H9 (cell line): ENCODE measurements at regions not wholly inside any gene's neighbourhood (a gene's known extent, or its start where the extent isn't known, plus 50 kb on each side); places are given as distances from the start of the nearest gene placed in this dataset.

Experiments
- DNase-seq: peaks from one replicate; pipeline ENCODE4 v3.0.0-alpha.2; 2017
- H2AFZ ChIP-seq: one replicate; pipeline ENCODE4 v1.6.1; 2013; ENCODE audit warnings: mild to moderate bottlenecking, low read length, control low read depth, moderate library complexity
- H2AK5ac ChIP-seq: 2 replicates; pipeline ENCODE4 v1.6.1; 2013; ENCODE audit warnings: low read length, control low read depth, mixed read lengths; ENCODE audit not compliant: insufficient read length
- H2BK120ac ChIP-seq: one replicate; pipeline ENCODE4 v1.6.1; 2013; ENCODE audit warnings: low read depth, mild to moderate bottlenecking, low read length, control low read depth, inconsistent platforms; ENCODE audit not compliant: poor library complexity, severe bottlenecking
- H2BK12ac ChIP-seq: 2 replicates; pipeline ENCODE4 v1.6.1; 2013; ENCODE audit warnings: low read length, control low read depth, mixed read lengths, low read depth; ENCODE audit not compliant: insufficient read length
- H2BK15ac ChIP-seq: 2 replicates; pipeline ENCODE4 v1.6.1; 2013; ENCODE audit warnings: low read depth, low read length, control low read depth
- H2BK20ac ChIP-seq: one replicate; pipeline ENCODE4 v1.6.1; 2013; ENCODE audit warnings: low read depth, mild to moderate bottlenecking, low read length, control low read depth, inconsistent platforms; ENCODE audit not compliant: poor library complexity, severe bottlenecking
- H2BK5ac ChIP-seq: 2 replicates; pipeline ENCODE4 v1.6.1; 2013; ENCODE audit warnings: low read length, control low read depth, mixed read lengths; ENCODE audit not compliant: insufficient read length
- H3K14ac ChIP-seq: 2 replicates; pipeline ENCODE4 v1.6.1; 2013; ENCODE audit warnings: low read length, control low read depth; ENCODE audit not compliant: insufficient read depth
- H3K18ac ChIP-seq: 2 replicates; pipeline ENCODE4 v1.6.1; 2013; ENCODE audit warnings: low read depth, mild to moderate bottlenecking, mixed read lengths, low read length, control low read depth; ENCODE audit not compliant: insufficient read length
- H3K23ac ChIP-seq: 2 replicates; pipeline ENCODE4 v1.6.1; 2013; ENCODE audit warnings: low read length, control low read depth, mixed read lengths, low read depth; ENCODE audit not compliant: insufficient read length
- H3K23me2 ChIP-seq: 2 replicates; pipeline ENCODE4 v1.6.1; 2013; ENCODE audit warnings: low read depth, mild to moderate bottlenecking, mixed read lengths, low read length, control low read depth; ENCODE audit not compliant: insufficient read length, poor library complexity, severe bottlenecking
- H3K27ac ChIP-seq: 2 replicates; pipeline ENCODE4 v1.5.1; 2013; ENCODE audit warnings: low read length, control low read depth, mixed read lengths, low read depth; ENCODE audit not compliant: insufficient read length
- H3K27me3 ChIP-seq: 2 replicates; pipeline ENCODE4 v1.6.1; 2013; ENCODE audit warnings: low read length, control low read depth, inconsistent platforms; ENCODE audit not compliant: insufficient read depth
- H3K4ac ChIP-seq: 2 replicates; pipeline ENCODE4 v1.6.1; 2013; ENCODE audit warnings: low read depth, mild to moderate bottlenecking, control low read depth, inconsistent platforms, low read length, moderate library complexity
- H3K4me1 ChIP-seq: 2 replicates; pipeline ENCODE4 v1.6.1; 2013; ENCODE audit warnings: low read length, control low read depth, inconsistent platforms; ENCODE audit not compliant: insufficient read depth
- H3K4me2 ChIP-seq: 2 replicates; pipeline ENCODE4 v1.6.1; 2013; ENCODE audit warnings: low read length, control low read depth, mixed read lengths; ENCODE audit not compliant: insufficient read length, insufficient read depth
- H3K56ac ChIP-seq: 2 replicates; pipeline ENCODE4 v1.6.1; 2013; ENCODE audit warnings: low read depth, mild to moderate bottlenecking, mixed read lengths, low read length, control low read depth; ENCODE audit not compliant: insufficient read length
- H3K79me1 ChIP-seq: 2 replicates; pipeline ENCODE4 v1.6.1; 2013; ENCODE audit warnings: low read depth, mild to moderate bottlenecking, moderate library complexity, low read length, control low read depth, inconsistent platforms; ENCODE audit not compliant: insufficient read depth, poor library complexity, severe bottlenecking
- H3K79me2 ChIP-seq: 2 replicates; pipeline ENCODE4 v1.6.1; 2013; ENCODE audit warnings: low read length, control low read depth, inconsistent platforms; ENCODE audit not compliant: insufficient read depth
- H3K9ac ChIP-seq: 2 replicates; pipeline ENCODE4 v1.6.1; 2013; ENCODE audit warnings: low read length, control low read depth, mixed read lengths; ENCODE audit not compliant: insufficient read length; ENCODE audit errors: extremely low read depth
- H3K9me3 ChIP-seq: one replicate; pipeline ENCODE4 v1.6.1; 2013; ENCODE audit warnings: low read depth, low read length, inconsistent platforms; ENCODE audit not compliant: control insufficient read depth
- H3T11ph ChIP-seq: one replicate; pipeline ENCODE4 v1.6.1; 2013; ENCODE audit warnings: mild to moderate bottlenecking, low read length, control low read depth, inconsistent platforms
- H4K20me1 ChIP-seq: one replicate; pipeline ENCODE4 v1.6.1; 2013; ENCODE audit not compliant: control insufficient read depth, insufficient read length, insufficient read depth
- H4K5ac ChIP-seq: 2 replicates; pipeline ENCODE4 v1.6.1; 2013; ENCODE audit warnings: low read depth, mild to moderate bottlenecking, mixed read lengths, low read length, control low read depth; ENCODE audit not compliant: insufficient read length
- H4K8ac ChIP-seq: replicated peaks from 2 replicates; pipeline ENCODE4 v1.6.1; 2013; ENCODE audit warnings: low read length, control low read depth, mixed read lengths, low read depth; ENCODE audit not compliant: insufficient read length
- H4K91ac ChIP-seq: 2 replicates; pipeline ENCODE4 v1.6.1; 2013; ENCODE audit warnings: low read depth, mild to moderate bottlenecking, moderate library complexity, mixed read lengths, low read length, control low read depth; ENCODE audit not compliant: insufficient read length
- H3K27ac Mint-ChIP-seq, 3 experiments: 2 replicates in 2 of 3; 3 replicates in 1 of 3; pipeline ENCODE4 v1.8.0; 2020 to 2021; ENCODE audit warnings: mixed read lengths in 3 of 3, mild to moderate bottlenecking in 1 of 3, moderate library complexity in 1 of 3
- H3K27me3 Mint-ChIP-seq: 2 replicates; pipeline ENCODE4 v1.8.0; 2021; ENCODE audit warnings: low read depth, mild to moderate bottlenecking, moderate library complexity, mixed read lengths
- H3K36me3 Mint-ChIP-seq, 3 experiments: 2 replicates in 2 of 3; 3 replicates in 1 of 3; pipeline ENCODE4 v1.8.0; 2020 to 2021; ENCODE audit warnings: low read depth in 3 of 3, mixed read lengths in 3 of 3; ENCODE audit not compliant: insufficient read depth in 1 of 3
- H3K4me1 Mint-ChIP-seq, 2 experiments: 2 replicates each; pipeline ENCODE4 v1.8.0; 2020; ENCODE audit warnings: mixed read lengths in 2 of 2
- H3K4me3 Mint-ChIP-seq, 2 experiments: 2 replicates in 1 of 2; 3 replicates in 1 of 2; pipeline ENCODE4 v1.8.0; 2020 to 2021; ENCODE audit warnings: mild to moderate bottlenecking in 2 of 2, mixed read lengths in 2 of 2, moderate library complexity in 1 of 2
- H3K9me3 Mint-ChIP-seq, 2 experiments: 2 replicates in 1 of 2; 3 replicates in 1 of 2; pipeline ENCODE4 v1.8.0; 2020; ENCODE audit warnings: mild to moderate bottlenecking in 2 of 2, mixed read lengths in 2 of 2, moderate library complexity in 1 of 2
- CTCF ChIP-seq: fragments of 200-600 bp; sonication (generic); conservative IDR thresholded peaks from 3 replicates; pipeline ENCODE4 v1.8.0; 2021; ENCODE audit warnings: antibody characterized with exemption, mild to moderate bottlenecking
- WGBS: extraction: QIAGEN DNeasy Blood & Tissue Kit; methylation state at CpG from one replicate; pipeline ENCODE4 v1.1.7; 2013; ENCODE audit warnings: missing lambda C conversion rate, low lambda C conversion rate, mixed read lengths; ENCODE audit not compliant: insufficient read length; ENCODE audit errors: extremely low coverage; 5-methylcytosine and 5-hydroxymethylcytosine counted together

DNA sequence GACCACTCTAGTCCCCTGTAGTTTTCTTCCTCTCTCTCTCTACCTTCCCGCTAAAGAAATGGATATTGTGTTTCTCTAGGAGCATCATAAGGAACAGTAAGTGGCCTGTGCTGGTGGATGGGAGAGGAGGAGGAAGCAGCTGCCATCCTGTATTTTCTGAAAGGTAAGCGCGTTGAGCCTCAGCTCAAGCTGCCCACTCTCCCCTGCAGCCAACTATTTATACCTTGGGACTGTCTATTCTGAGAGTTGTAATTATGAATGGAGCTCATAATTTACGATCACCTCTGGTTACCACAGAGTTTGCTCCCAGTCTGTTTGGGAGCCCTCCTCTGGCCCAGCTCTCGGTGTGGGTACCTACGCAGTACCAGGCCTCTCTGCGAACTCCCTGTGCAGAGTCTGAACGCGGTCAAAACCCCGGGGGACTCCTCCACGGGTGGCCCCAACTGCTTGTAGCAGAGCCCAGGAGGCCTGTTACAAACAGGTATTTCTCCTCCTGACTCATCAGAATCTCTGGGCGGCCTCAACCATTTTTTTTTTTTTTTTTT, 285.4 kb downstream of the SMOC2 start:
- H2BK15ac ChIP-seq, result no peak overlapping the region
- Mint-ChIP-seq H3K27me3 (peaks cover 4% of the 10 kb centered on the region), H3K9me3 (peaks cover 45 to 48% of the 10 kb centered on the region in 2 experiments), H3K4me3 (no peak overlapping the region), H3K4me1 (no peaks in the 10 kb centered on the region), H3K36me3 (peaks cover 25 to 44% (median 29%) of the 10 kb centered on the region in 3 experiments), H3K27ac (no peak overlapping the region)
- H3K4me2 ChIP-seq, result no peak overlapping the region
- no peak overlapping the region for H2BK5ac ChIP-seq
- H2AK5ac ChIP-seq, result no peak overlapping the region
- no peak overlapping the region for H3K4ac ChIP-seq
- no peaks in the 10 kb centered on the region for H3K79me2 ChIP-seq
- H3K4me1 ChIP-seq, result no peaks in the 10 kb centered on the region
- WGBS, result no CpG with 5 or more reads among the region's 12 CpGs
- no peak overlapping the region for H3K23ac ChIP-seq
- H2BK120ac ChIP-seq, result no peak overlapping the region
- no peaks in the 10 kb centered on the region for H4K20me1 ChIP-seq
- H4K91ac ChIP-seq, result no peak overlapping the region
- no peak overlapping the region for H2BK20ac ChIP-seq
- H3K27ac ChIP-seq, result no peak overlapping the region
- H3K27me3 ChIP-seq, result no peaks in the 10 kb centered on the region
- no peak overlapping the region for H3K56ac ChIP-seq
- no peak for TF ChIP-seq CTCF
- H3K79me1 ChIP-seq, result no peaks in the 10 kb centered on the region
- no peak overlapping the region for H3K18ac ChIP-seq
- no peak overlapping the region for H2AFZ ChIP-seq
- no peak overlapping the region for H3K9ac ChIP-seq
- peaks cover 27% of the 10 kb centered on the region for H3K9me3 ChIP-seq
- DNase-seq, result no peak
- H2BK12ac ChIP-seq, result no peak overlapping the region
- H3T11ph ChIP-seq, result no peak overlapping the region
- H4K5ac ChIP-seq, result no peak overlapping the region
- peaks cover 2% of the 10 kb centered on the region for H3K23me2 ChIP-seq
- H3K14ac ChIP-seq, result no peak overlapping the region
- no peak overlapping the region for H4K8ac ChIP-seq
